GM12864 (cell line): ENCODE measurements at regions not wholly inside any gene's neighbourhood (a gene's known extent, or its start where the extent isn't known, plus 50 kb on each side); places are given as distances from the start of the nearest gene placed in this dataset.
A peak's percentile ranks its signal among the peaks of the same experiment; 100 is the strongest.
"Not testable (repeated sequence)": the region's sequence is repeated elsewhere in the genome, so short reads cannot be mapped to it uniquely, and the experiment has no call there.

Experiments
- DNase-seq: peaks from one replicate; pipeline ENCODE4 v3.0.0-alpha.2; 2011; ENCODE audit warnings: low read depth
- H3K4me3 ChIP-seq: 2 replicates; pipeline ENCODE4 v1.5.1; 2011; ENCODE audit warnings: mild to moderate bottlenecking, low read depth, low read length, control low read depth
- CTCF ChIP-seq: IDR thresholded peaks from 2 replicates; pipeline ENCODE4 v1.5.1; 2011; ENCODE audit warnings: low read depth, mild to moderate bottlenecking, moderate library complexity, low read length, control low read depth, inconsistent platforms; ENCODE audit errors: missing control alignments

GRCh38 chr7:56471811-56472210 is 355.6 kb upstream of the NUPR2 start:
- no peak for TF ChIP-seq CTCF
- H3K4me3 ChIP-seq: no peak overlapping the region
- DNase-seq: no peak

DNA sequence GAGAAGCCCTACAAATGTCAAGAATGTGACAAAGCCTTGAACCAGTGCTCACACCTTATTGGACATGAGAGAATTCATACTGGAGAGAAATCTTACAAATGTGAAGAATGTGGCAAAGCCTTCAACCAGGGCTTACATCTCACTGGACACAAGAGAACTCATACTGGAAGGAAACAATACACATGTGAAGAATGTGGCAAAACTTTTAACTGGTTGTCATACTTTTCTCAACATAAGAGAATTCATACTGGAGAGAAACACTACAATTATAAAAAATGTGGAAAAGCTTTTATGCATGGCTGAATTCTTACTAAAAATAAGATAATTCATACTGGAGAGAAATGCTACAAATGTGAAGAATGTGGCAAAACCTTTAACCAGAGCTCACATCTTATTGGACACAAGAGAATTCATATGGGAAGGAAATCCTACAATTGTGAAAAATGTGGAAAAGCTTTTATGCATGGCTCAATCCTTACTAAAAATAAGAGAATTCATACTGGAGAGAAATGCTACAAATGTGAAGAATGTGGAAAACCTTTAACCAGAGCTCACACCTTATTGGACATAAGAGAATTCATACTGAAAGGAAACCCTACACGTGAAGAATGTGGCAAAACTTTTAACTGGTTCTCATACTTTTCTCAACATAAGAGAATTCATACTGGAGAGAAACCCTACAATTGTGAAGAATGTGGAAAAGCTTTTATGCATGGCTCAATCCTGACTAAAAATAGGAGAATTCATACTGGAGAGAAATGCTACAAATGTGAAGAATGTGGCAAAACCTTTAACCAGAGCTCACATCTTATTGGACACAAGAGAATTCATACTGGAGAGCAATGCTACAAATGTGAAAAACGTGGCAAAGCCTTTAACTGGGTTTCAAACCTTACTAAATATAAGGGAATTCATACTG is 350.6 kb upstream of the NUPR2 start:
- DNase-seq, H3K4me3 ChIP-seq: not testable (repeated sequence)

GRCh38 chr7:56449762-56450161 is 333.5 kb upstream of the NUPR2 start:
- H3K4me3 ChIP-seq: no peak overlapping the region
- no peak for TF ChIP-seq CTCF
- no peak for DNase-seq

- DNase-seq: no peak
These were observed 331.9 kb upstream of the NUPR2 start for GRCh38 chr7:56447864-56448693.

GRCh38 chr7:56420528-56420927 is 304.3 kb upstream of the NUPR2 start:
- not testable (repeated sequence) for DNase-seq, H3K4me3 ChIP-seq

More at GRCh38 chr7:56447864-56448693, 331.9 kb upstream of the NUPR2 start:
- no peak overlapping the region for H3K4me3 ChIP-seq
- no peak for TF ChIP-seq CTCF

- no peak for DNase-seq
- no peak for TF ChIP-seq CTCF
- H3K4me3 ChIP-seq: no peak overlapping the region
These were observed 259.0 kb upstream of the NUPR2 start for GRCh38 chr7:56375173-56375572.

- DNase-seq, H3K4me3 ChIP-seq: not testable (repeated sequence)
These were observed 258.4 kb upstream of the NUPR2 start for GRCh38 chr7:56374666-56375065.

DNA sequence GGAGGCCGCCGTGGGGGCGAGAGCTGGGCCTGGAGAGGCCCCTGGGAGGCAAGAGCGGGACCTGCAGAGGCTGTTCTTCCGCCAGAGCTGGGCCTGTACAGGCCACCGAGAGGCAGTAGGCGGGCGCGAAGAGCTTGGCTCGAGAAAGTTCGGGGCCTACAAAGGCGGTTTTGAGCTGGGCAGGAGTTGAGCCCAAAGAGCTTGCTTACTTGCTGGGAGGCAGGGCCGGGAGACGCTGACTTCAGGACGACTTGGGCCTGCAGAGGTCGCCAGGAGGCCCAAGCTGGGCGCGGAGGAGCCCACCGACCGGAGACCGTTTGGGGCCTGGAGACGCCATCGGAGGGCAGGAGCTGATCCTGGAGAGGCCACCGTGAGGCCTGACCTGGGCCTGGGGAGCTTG is 257.1 kb upstream of the NUPR2 start:
- not testable (repeated sequence) for H3K4me3 ChIP-seq
- peak; percentile 25 for DNase-seq

GRCh38 chr7:56371792-56372191 is 255.6 kb upstream of the NUPR2 start:
- not testable (repeated sequence) for DNase-seq, H3K4me3 ChIP-seq

DNA sequence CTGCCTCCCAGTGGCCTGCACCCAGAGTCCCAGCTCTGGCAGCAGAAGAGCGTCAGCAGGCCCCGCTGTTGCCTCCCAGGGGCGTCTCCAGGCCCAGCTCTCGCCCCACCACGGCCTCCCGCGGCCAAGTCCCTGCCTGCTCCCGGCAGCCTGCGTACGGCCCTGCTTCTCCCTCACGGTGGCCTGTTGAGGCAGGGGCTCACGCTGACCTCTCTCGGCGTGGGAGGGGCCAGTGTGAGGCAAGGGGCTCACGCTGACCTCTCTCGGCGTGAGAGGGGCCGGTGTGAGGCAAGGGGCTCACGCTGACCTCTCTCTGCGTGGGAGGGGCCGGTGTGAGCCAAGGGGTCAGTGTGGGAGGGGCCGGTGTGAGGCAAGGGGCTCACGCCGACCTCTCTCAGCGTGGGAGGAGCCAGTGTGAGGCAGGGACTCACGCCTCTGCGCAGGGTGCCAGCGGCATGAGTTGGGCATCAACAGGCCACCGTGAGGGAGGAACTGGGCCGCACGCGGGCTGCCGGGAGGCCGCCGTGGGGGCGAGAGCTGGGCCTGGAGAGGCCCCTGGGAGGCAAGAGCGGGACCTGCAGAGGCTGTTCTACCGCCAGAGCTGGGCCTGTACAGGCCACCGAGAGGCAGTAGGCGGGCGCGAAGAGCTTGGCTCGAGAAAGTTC is 254.1 kb upstream of the NUPR2 start:
- not testable (repeated sequence) for H3K4me3 ChIP-seq, DNase-seq

GRCh38 chr7:56367914-56368313 is 251.7 kb upstream of the NUPR2 start:
- DNase-seq, H3K4me3 ChIP-seq: not testable (repeated sequence)

DNA sequence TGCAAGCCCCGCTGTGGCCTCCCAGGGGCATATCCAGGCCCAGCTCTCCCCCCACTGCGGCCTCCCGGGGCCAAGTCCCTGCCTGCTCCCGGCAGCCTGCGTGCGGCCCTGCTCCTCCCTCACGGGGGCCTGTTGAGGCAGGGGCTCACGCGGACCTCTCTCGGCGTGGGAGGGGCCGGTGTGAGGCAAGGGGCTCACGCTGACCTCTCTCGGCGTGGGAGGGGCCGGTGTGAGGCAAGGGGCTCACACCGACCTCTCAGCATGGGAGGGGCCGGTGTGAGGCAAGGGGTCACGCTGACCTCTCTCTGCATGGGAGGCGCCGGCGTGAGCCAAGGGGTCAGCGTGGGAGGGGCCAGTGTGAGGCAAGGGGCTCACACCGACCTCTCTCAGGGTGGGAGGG is 251.2 kb upstream of the NUPR2 start:
- not testable (repeated sequence) for DNase-seq, H3K4me3 ChIP-seq

DNA sequence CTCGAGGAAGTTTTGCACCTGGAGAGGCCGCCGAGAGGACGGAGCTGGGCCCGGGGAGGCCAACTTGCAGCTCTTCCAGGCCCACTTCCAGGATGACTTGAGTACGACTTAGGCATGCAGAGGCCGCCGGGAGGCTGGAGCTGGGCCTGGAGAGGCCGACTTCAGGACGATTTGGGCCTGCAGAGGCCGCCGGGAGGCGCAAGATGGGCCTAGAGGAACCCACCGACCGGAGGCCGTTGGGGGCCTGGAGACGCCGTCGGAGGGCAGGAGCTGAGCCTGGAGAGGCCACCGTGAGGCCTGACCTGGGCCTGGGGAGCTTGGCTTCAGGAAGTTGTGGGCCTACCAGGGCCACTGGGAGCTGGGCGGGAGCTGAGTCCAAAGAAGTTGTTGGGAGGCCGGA is 250.5 kb upstream of the NUPR2 start:
- H3K4me3 ChIP-seq, DNase-seq: not testable (repeated sequence)
